PFSK-1 (cell line): ENCODE measurements at regions not wholly inside any gene's neighbourhood (a gene's known extent, or its start where the extent isn't known, plus 50 kb on each side); places are given as distances from the start of the nearest gene placed in this dataset.

Experiments
- POLR2AphosphoS5 ChIP-seq: IDR thresholded peaks from 2 replicates; pipeline ENCODE4 v1.6.1; 2012; ENCODE audit warnings: low read depth, mild to moderate bottlenecking, control low read depth, low read length, moderate library complexity
- REST ChIP-seq, 2 experiments: IDR thresholded peaks; 2 replicates each; pipeline versions ENCODE4 v1.6.1 to v1.8.0; 2011 to 2012; ENCODE audit warnings: low read depth in 2 of 2, low read length in 2 of 2, control low read depth in 1 of 2, inconsistent platforms in 1 of 2, mild to moderate bottlenecking in 1 of 2, moderate library complexity in 1 of 2; ENCODE audit not compliant: insufficient read depth in 1 of 2
- SIN3A ChIP-seq: IDR thresholded peaks from 2 replicates; pipeline ENCODE4 v1.6.1; 2012; ENCODE audit warnings: mild to moderate bottlenecking, low read length, moderate library complexity, borderline replicate concordance; ENCODE audit not compliant: insufficient read depth
- TAF1 ChIP-seq: IDR thresholded peaks from 2 replicates; pipeline ENCODE4 v1.6.1; 2012; ENCODE audit warnings: low read length, control low read depth, borderline replicate concordance; ENCODE audit not compliant: insufficient read depth

DNA sequence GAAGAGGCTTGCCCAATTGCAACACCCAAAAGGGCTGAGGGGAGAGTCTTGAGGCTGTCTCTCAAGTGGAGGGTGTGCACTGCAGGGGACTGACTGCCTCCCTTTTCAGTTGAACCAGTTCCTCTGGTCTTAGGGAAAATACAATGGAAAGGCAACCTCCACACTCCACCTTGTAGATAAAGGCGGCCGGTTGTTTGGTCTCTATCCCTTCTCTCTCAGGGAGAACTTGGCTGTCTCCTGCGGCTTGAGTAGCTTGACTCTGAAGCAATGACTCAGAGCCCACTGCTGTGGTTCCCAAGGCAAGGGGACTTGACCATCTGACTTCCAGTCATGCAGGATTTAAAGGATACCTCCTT lies 143.2 kb upstream of the UMPS start:
- no peak for TF ChIP-seq REST (IDR thresholded peaks at IDR 0.05; ENCODE audit: insufficient read depth in 1 of 2, low read depth in 2 of 2, low read length in 2 of 2)
- TF ChIP-seq POLR2AphosphoS5 = no peak
- no peak for TF ChIP-seq TAF1
- no peak for TF ChIP-seq SIN3A
